GM20000 (cell line): ENCODE measurements at regions not wholly inside any gene's neighbourhood (a gene's known extent, or its start where the extent isn't known, plus 50 kb on each side); places are given as distances from the start of the nearest gene placed in this dataset.

Experiments
- DNase-seq: peaks from one replicate; pipeline ENCODE4 v3.0.0; 2012; ENCODE audit warnings: low spot score
- CTCF ChIP-seq: IDR thresholded peaks from 2 replicates; pipeline ENCODE4 v1.5.1; 2012; ENCODE audit warnings: mild to moderate bottlenecking, control low read depth; ENCODE audit errors: extremely low read depth, missing control alignments

- DNase-seq = no peak
- TF ChIP-seq CTCF = no peak
Measured at GRCh38 chr14:98946940-98947339, 325.1 kb downstream of the BCL11B start.

- no peak for TF ChIP-seq CTCF
- no peak for DNase-seq
Measured at GRCh38 chr14:98947911-98948595, 323.9 kb downstream of the BCL11B start.

- DNase-seq = no peak
- no peak for TF ChIP-seq CTCF
Measured at GRCh38 chr14:98949051-98949450, 322.9 kb downstream of the BCL11B start.

GRCh38 chr14:98949481-98950135 is 322.4 kb downstream of the BCL11B start:
- no peak for TF ChIP-seq CTCF
- DNase-seq = no peak

- no peak for TF ChIP-seq CTCF
- no peak for DNase-seq
Measured at GRCh38 chr14:98950353-98950895, 321.6 kb downstream of the BCL11B start.

GRCh38 chr14:98951031-98951430 is 321.0 kb downstream of the BCL11B start:
- DNase-seq = no peak
- TF ChIP-seq CTCF = no peak

GRCh38 chr14:98951521-98952152 is 320.4 kb downstream of the BCL11B start:
- DNase-seq = no peak
- TF ChIP-seq CTCF = no peak
